ENCODE measurements at regions not wholly inside any gene's neighbourhood (a gene's known extent, or its start where the extent isn't known, plus 50 kb on each side); places are given as distances from the start of the nearest gene placed in this dataset.

- TF ChIP-seq TARDBP (IDR thresholded peaks at IDR 0.05) (no peak), LEF1 (IDR thresholded peaks at IDR 0.05; ENCODE audit: borderline replicate concordance) (no peak)
Observed at GRCh38 chr7:119046068-119046467, 821.6 kb downstream of the ANKRD7 start.
